HepG2 (cell line): ENCODE measurements at regions not wholly inside any gene's neighbourhood (a gene's known extent, or its start where the extent isn't known, plus 50 kb on each side); places are given as distances from the start of the nearest gene placed in this dataset.

ENCODE experiments used
- ATAC-seq: fragments of 200-7000 bp; cut with Tn5 transposase; 3 replicates; pipeline ENCODE4 v1.9.1; 2020; ENCODE audit warnings: mild to moderate bottlenecking, moderate library complexity
- BruUV-seq: library from RNA; stranded (reverse); fragments of 400-500 nt; replicated peaks from 2 replicates; lab custom pipeline; 2021; lab: Mats Ljungman, UMichigan
- CTCF ChIA-PET: fragments of 300-600 bp; formaldehyde crosslinking; extraction: SDS; loops from one replicate; lab custom pipeline; 2021; ENCODE audit warnings: low total read pairs, inconsistent platforms, low intra/inter-chr PET ratio; lab: Yijun Ruan, JAX
- POLR2A ChIA-PET: fragments of 350-600 bp; sonication (Branson Sonifier 250); formaldehyde crosslinking; loops from one replicate; lab custom pipeline; 2020; ENCODE audit warnings: antibody characterized with exemption, inconsistent platforms; lab: Yijun Ruan, JAX
- DNase-seq: peaks from one replicate; pipeline ENCODE4 v3.0.0-alpha.2; 2015; ENCODE audit warnings: low spot score
- FAIRE-seq: peaks from 3 replicates; lab custom pipeline; 2011; peaks lifted over from hg19 to GRCh38; lab: Jason Lieb, UNC
- H2AFZ ChIP-seq: one replicate; pipeline ENCODE4 v1.6.1; 2011; ENCODE audit warnings: low read length, inconsistent platforms
- H3K27ac ChIP-seq: fragments of 300-600 bp; 3 replicates; pipeline ENCODE4 v1.8.0; 2011; ENCODE audit warnings: mixed run types, mild to moderate bottlenecking, mixed read lengths, low read length, inconsistent platforms; ENCODE audit not compliant: insufficient read depth; ENCODE audit errors: extremely low read length
- H3K27me3 ChIP-seq, 2 experiments: fragments of 200-600 bp in 1 of 2; 2 replicates in 1 of 2; 3 replicates in 1 of 2; pipeline versions ENCODE4 v1.6.0 to v1.8.0; 2011; ENCODE audit warnings: low read length in 2 of 2, mild to moderate bottlenecking in 2 of 2, moderate library complexity in 2 of 2, inconsistent platforms in 1 of 2; ENCODE audit not compliant: insufficient read depth in 2 of 2, control insufficient read depth in 1 of 2
- H3K36me3 ChIP-seq, 2 experiments: fragments of 200-600 bp in 1 of 2; replicated peaks in 1 of 2; 2 replicates in 1 of 2; 3 replicates in 1 of 2; pipeline versions ENCODE4 v1.5.1 to v1.8.0; 2011; ENCODE audit warnings: low read length in 2 of 2, inconsistent platforms in 1 of 2; ENCODE audit not compliant: insufficient read depth in 2 of 2, control insufficient read depth in 1 of 2
- H3K4me1 ChIP-seq: 2 replicates; pipeline ENCODE4 v1.5.1; 2012; ENCODE audit warnings: low read length, inconsistent platforms; ENCODE audit not compliant: insufficient read depth
- H3K4me2 ChIP-seq: 2 replicates; pipeline ENCODE4 v1.6.0; 2011; ENCODE audit warnings: low read depth, low read length, inconsistent platforms
- H3K4me3 ChIP-seq, 3 experiments: fragments of 200-600 bp in 1 of 3; sonication (generic), shearing (Covaris generic) in 1 of 3; replicated peaks in 1 of 3; 2 replicates each; pipeline ENCODE4 v1.5.1; 2011 to 2016; ENCODE audit warnings: low read length in 3 of 3, inconsistent platforms in 2 of 3, low read depth in 2 of 3, mild to moderate bottlenecking in 2 of 3, control low read depth in 1 of 3, mixed read lengths in 1 of 3; ENCODE audit not compliant: insufficient read depth in 1 of 3
- H3K79me2 ChIP-seq: one replicate; pipeline ENCODE4 v1.6.1; 2011; ENCODE audit warnings: low read length, inconsistent platforms; ENCODE audit not compliant: insufficient read depth
- H3K9ac ChIP-seq: 2 replicates; pipeline ENCODE4 v1.6.0; 2011; ENCODE audit warnings: mild to moderate bottlenecking, low read depth, low read length, inconsistent platforms; ENCODE audit not compliant: insufficient read depth
- H3K9me3 ChIP-seq: 2 replicates; pipeline ENCODE4 v1.5.1; 2012; ENCODE audit warnings: mild to moderate bottlenecking, low read length
- H4K20me1 ChIP-seq: 2 replicates; pipeline ENCODE4 v1.6.0; 2011; ENCODE audit warnings: inconsistent platforms, mild to moderate bottlenecking, low read length, moderate library complexity; ENCODE audit not compliant: insufficient read depth
- ARID2 ChIP-seq: sonication (generic); formaldehyde crosslinking; IDR thresholded peaks from 2 replicates; pipeline ENCODE4 v1.8.1; 2022; ENCODE audit warnings: mild to moderate bottlenecking, missing genetic modification reagents, borderline replicate concordance
- CCDC6 ChIP-seq: sonication (generic); formaldehyde crosslinking; IDR thresholded peaks from 2 replicates; pipeline ENCODE4 v1.8.1; 2022; ENCODE audit warnings: mild to moderate bottlenecking, missing genetic modification reagents, moderate library complexity
- ETV5 ChIP-seq: IDR thresholded peaks from 2 replicates; pipeline ENCODE4 v1.6.1; 2018; ENCODE audit warnings: missing biosample characterization, missing genetic modification reagents, inconsistent platforms, borderline replicate concordance
- HOXA7 ChIP-seq: sonication (generic); formaldehyde crosslinking; IDR thresholded peaks from 2 replicates; pipeline ENCODE4 v1.8.1; 2022; ENCODE audit warnings: mild to moderate bottlenecking, missing genetic modification reagents, moderate library complexity
- NRL ChIP-seq: sonication (generic); formaldehyde crosslinking; IDR thresholded peaks from 2 replicates; pipeline ENCODE4 v1.5.0; 2020; ENCODE audit warnings: missing genetic modification reagents, mild to moderate bottlenecking, moderate library complexity, borderline replicate concordance
- RBM22 ChIP-seq: fragments of 200-400 bp; formaldehyde crosslinking; optimal IDR thresholded peaks from 2 replicates; pipeline ENCODE3; 2017; ENCODE audit warnings: mild to moderate bottlenecking, low read length, moderate library complexity
- U2AF2 ChIP-seq: fragments of 200-400 bp; formaldehyde crosslinking; IDR thresholded peaks from 2 replicates; pipeline ENCODE4 v1.6.1; 2017; ENCODE audit warnings: low read depth, mild to moderate bottlenecking, low read length
- ZFX ChIP-seq: sonication (generic); formaldehyde crosslinking; IDR thresholded peaks from 2 replicates; pipeline ENCODE4 v1.4.0; 2020; ENCODE audit warnings: mild to moderate bottlenecking, low read depth, missing genetic modification reagents, moderate library complexity
- ZNF335 ChIP-seq: sonication (generic); formaldehyde crosslinking; IDR thresholded peaks from 2 replicates; pipeline ENCODE4 v1.4.0; 2020; ENCODE audit warnings: missing genetic modification reagents
- ZNF354B ChIP-seq: sonication (generic); formaldehyde crosslinking; IDR thresholded peaks from 2 replicates; pipeline ENCODE4 v1.8.0; 2022; ENCODE audit warnings: mild to moderate bottlenecking, missing genetic modification reagents
- ZNF652 ChIP-seq: IDR thresholded peaks from 2 replicates; pipeline ENCODE4 v1.6.1; 2016; ENCODE audit warnings: low read depth, borderline replicate concordance
- ZNF678 ChIP-seq: sonication (generic); formaldehyde crosslinking; IDR thresholded peaks from 2 replicates; pipeline ENCODE4 v1.4.0; 2020; ENCODE audit warnings: mild to moderate bottlenecking, missing genetic modification reagents
- ZNF775 ChIP-seq: sonication (generic); formaldehyde crosslinking; IDR thresholded peaks from 2 replicates; pipeline ENCODE4 v1.4.0; 2020; ENCODE audit warnings: missing genetic modification reagents, mild to moderate bottlenecking, moderate library complexity, borderline replicate concordance
- WGBS: methylation state at CpG from one replicate; pipeline ENCODE4 v1.1.6; 2017; ENCODE audit warnings: low lambda C conversion rate; 5-methylcytosine and 5-hydroxymethylcytosine counted together
- in situ Hi-C: cut with HindIII; loops from 2 replicates; pipeline ENCODE4 v1.10.0; 2017; ENCODE audit warnings: low pct_unique_long_range_greater_than_20kb; ENCODE audit not compliant: extremely low pct_ligation_motif_present
- intact Hi-C: fragments of 100-400 bp; cut with micrococcal nuclease; formaldehyde crosslinking; loops from one replicate; pipeline ENCODE4 v1.10.0; 2022; ENCODE audit not compliant: unreplicated experiment
- TF ChIP-seq, protein P1 (sequence below): sonication (generic); formaldehyde crosslinking; conservative IDR thresholded peaks from 2 replicates; pipeline ENCODE4 v1.5.0; 2020; ENCODE audit warnings: missing genetic modification reagents
- TF ChIP-seq, protein P2 (sequence below): sonication (generic); formaldehyde crosslinking; IDR thresholded peaks from 2 replicates; pipeline ENCODE4 v1.5.1; 2020; ENCODE audit warnings: missing genetic modification reagents, mild to moderate bottlenecking, borderline replicate concordance
- TF ChIP-seq, protein P3 (sequence below): sonication (generic); formaldehyde crosslinking; IDR thresholded peaks from 2 replicates; pipeline ENCODE4 v1.4.0; 2020; ENCODE audit warnings: missing genetic modification reagents, borderline replicate concordance

DNA sequence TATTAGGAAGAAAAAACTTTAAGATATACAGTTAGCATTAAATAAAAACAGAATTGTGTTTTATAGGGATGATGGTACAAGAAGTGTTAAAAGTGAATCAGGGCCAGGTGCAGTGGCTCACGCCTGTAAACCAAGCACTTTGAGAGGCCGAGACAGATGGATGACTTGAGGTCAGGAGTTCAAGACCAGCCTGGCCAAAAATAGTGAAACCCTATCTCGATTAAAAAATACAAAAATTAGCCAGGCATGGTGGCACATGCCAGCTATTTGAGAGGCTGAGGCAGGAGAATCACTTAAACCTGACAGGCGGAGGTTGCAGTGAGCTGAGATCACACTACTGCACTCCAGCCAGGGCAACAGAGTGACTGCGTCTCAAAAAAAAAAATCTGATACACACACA, 282.9 kb upstream of the ATP10B start:
- Histone ChIP-seq H3K9me3 (no peaks in the 10 kb centered on the region), H3K4me1 (no peaks in the 10 kb centered on the region), H2AFZ (no peak overlapping the region), H3K4me2 (no peak overlapping the region), H4K20me1 (no peaks in the 10 kb centered on the region), H3K27me3 (no peaks in the 10 kb centered on the region), H3K27ac (no peak overlapping the region), H3K79me2 (no peaks in the 10 kb centered on the region)
- intact Hi-C loops = no loop called here
- ATAC-seq (no peak), FAIRE-seq (no peak), DNase-seq (no peak)
- ChIA-PET CTCF (no interaction called here), POLR2A (no interaction called here)
- BruUV-seq = no TSS peak
- in situ Hi-C loops = no loop called here
- WGBS = 33% methylated on average over 5 of the region's 5 CpGs
- TF ChIP-seq ARID2 (CRISPR knock-in tag) = no peak
- TF ChIP-seq NRL (CRISPR knock-in tag) = no peak
- TF ChIP-seq ZFX = no peak
- TF ChIP-seq HOXA7 (CRISPR knock-in tag) = no peak
- TF ChIP-seq, all 625 proteins: peak for 0
- no peak overlapping the region for H3K9ac ChIP-seq
- H3K36me3 ChIP-seq = no peaks in the 10 kb centered on the region
- no peak overlapping the region for H3K4me3 ChIP-seq

DNA sequence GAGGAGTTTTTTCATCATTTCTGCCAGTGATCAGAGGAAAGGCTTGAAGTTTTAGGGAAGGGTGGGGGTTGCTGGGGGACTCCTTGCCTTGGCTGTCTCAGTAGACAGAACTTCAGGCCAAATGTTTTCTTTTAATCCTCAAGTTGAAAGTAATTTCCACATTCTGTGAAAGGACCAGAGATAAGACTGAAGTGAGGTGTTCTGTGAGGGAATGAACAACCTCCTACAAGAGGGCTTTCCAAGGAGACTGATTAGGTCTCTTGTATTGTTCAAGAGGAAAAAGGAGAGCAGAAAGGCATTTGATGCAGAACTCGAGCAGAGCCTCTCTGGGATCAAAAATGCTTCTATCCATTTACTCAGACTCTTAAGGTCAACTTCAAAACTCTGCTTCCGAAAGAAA, 282.1 kb upstream of the ATP10B start:
- no peak overlapping the region for H3K4me3 ChIP-seq
- H3K4me1 ChIP-seq = no peaks in the 10 kb centered on the region
- in situ Hi-C loops (no loop called here), intact Hi-C loops (no loop called here)
- POLR2A ChIA-PET = no interaction called here
- H2AFZ ChIP-seq = no peak overlapping the region
- H3K27me3 ChIP-seq = no peaks in the 10 kb centered on the region
- ATAC-seq (no peak), FAIRE-seq (no peak), DNase-seq (no peak)
- BruUV-seq = no TSS peak
- no peaks in the 10 kb centered on the region for H3K36me3 ChIP-seq
- WGBS = 9% methylated on average over 2 of the region's 2 CpGs
- H3K4me2 ChIP-seq = no peak overlapping the region
- H3K79me2 ChIP-seq = no peaks in the 10 kb centered on the region
- H3K27ac ChIP-seq = no peak overlapping the region
- H4K20me1 ChIP-seq = no peaks in the 10 kb centered on the region
- H3K9ac ChIP-seq = no peak overlapping the region
- H3K9me3 ChIP-seq = no peaks in the 10 kb centered on the region
- CTCF ChIA-PET = no interaction called here
- TF ChIP-seq RBM22 = no peak
- no peak for TF ChIP-seq CCDC6
- no peak for TF ChIP-seq ZNF652 (CRISPR knock-in tag)
- no peak for TF ChIP-seq U2AF2
- no peak for TF ChIP-seq ETV5 (CRISPR knock-in tag)
- TF ChIP-seq ZNF354B (CRISPR knock-in tag) = no peak
- TF ChIP-seq ZNF775 (CRISPR knock-in tag) = no peak
- TF ChIP-seq, protein P1, sequence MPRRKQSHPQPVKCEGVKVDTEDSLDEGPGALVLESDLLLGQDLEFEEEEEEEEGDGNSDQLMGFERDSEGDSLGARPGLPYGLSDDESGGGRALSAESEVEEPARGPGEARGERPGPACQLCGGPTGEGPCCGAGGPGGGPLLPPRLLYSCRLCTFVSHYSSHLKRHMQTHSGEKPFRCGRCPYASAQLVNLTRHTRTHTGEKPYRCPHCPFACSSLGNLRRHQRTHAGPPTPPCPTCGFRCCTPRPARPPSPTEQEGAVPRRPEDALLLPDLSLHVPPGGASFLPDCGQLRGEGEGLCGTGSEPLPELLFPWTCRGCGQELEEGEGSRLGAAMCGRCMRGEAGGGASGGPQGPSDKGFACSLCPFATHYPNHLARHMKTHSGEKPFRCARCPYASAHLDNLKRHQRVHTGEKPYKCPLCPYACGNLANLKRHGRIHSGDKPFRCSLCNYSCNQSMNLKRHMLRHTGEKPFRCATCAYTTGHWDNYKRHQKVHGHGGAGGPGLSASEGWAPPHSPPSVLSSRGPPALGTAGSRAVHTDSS (CRISPR knock-in tag) = no peak
- TF ChIP-seq, protein P2, sequence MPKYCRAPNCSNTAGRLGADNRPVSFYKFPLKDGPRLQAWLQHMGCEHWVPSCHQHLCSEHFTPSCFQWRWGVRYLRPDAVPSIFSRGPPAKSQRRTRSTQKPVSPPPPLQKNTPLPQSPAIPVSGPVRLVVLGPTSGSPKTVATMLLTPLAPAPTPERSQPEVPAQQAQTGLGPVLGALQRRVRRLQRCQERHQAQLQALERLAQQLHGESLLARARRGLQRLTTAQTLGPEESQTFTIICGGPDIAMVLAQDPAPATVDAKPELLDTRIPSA (CRISPR knock-in tag) = no peak
- TF ChIP-seq, protein P3, sequence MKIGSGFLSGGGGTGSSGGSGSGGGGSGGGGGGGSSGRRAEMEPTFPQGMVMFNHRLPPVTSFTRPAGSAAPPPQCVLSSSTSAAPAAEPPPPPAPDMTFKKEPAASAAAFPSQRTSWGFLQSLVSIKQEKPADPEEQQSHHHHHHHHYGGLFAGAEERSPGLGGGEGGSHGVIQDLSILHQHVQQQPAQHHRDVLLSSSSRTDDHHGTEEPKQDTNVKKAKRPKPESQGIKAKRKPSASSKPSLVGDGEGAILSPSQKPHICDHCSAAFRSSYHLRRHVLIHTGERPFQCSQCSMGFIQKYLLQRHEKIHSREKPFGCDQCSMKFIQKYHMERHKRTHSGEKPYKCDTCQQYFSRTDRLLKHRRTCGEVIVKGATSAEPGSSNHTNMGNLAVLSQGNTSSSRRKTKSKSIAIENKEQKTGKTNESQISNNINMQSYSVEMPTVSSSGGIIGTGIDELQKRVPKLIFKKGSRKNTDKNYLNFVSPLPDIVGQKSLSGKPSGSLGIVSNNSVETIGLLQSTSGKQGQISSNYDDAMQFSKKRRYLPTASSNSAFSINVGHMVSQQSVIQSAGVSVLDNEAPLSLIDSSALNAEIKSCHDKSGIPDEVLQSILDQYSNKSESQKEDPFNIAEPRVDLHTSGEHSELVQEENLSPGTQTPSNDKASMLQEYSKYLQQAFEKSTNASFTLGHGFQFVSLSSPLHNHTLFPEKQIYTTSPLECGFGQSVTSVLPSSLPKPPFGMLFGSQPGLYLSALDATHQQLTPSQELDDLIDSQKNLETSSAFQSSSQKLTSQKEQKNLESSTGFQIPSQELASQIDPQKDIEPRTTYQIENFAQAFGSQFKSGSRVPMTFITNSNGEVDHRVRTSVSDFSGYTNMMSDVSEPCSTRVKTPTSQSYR (CRISPR knock-in tag) = no peak
- no peak for TF ChIP-seq ZNF678 (CRISPR knock-in tag)
- TF ChIP-seq ZNF335 (CRISPR knock-in tag) = no peak
